BLaER1 treated with 17β-estradiol and CSF1 and Interleukin-3, amounts not matched to agents 10 nM and 100 nM (cell line): ENCODE measurements at regions not wholly inside any gene's neighbourhood (a gene's known extent, or its start where the extent isn't known, plus 50 kb on each side); places are given as distances from the start of the nearest gene placed in this dataset.
"Not testable (repeated sequence)": the region's sequence is repeated elsewhere in the genome, so short reads cannot be mapped to it uniquely, and the experiment has no call there.

ENCODE experiments used
- H3K27ac ChIP-seq, 11 experiments: shearing (Covaris generic); formaldehyde crosslinking; 2 replicates each; pipeline ENCODE4 v1.8.1; 2022
- H3K27me3 ChIP-seq, 11 experiments: shearing (Covaris generic); formaldehyde crosslinking; 2 replicates each; pipeline ENCODE4 v1.8.1; 2022
- H3K36me3 ChIP-seq, 11 experiments: shearing (Covaris generic); formaldehyde crosslinking; 2 replicates each; pipeline ENCODE4 v1.8.1; 2022
- H3K4me1 ChIP-seq, 10 experiments: shearing (Covaris generic); formaldehyde crosslinking; 2 replicates each; pipeline ENCODE4 v1.8.1; 2022
- H3K4me2 ChIP-seq, 11 experiments: shearing (Covaris generic); formaldehyde crosslinking; 2 replicates each; pipeline ENCODE4 v1.8.1; 2022
- H3K4me3 ChIP-seq, 10 experiments: shearing (Covaris generic); formaldehyde crosslinking; 2 replicates each; pipeline ENCODE4 v1.8.1; 2022
- H3K9ac ChIP-seq, 11 experiments: shearing (Covaris generic); formaldehyde crosslinking; 2 replicates each; pipeline ENCODE4 v1.8.1; 2022
- H3K9me3 ChIP-seq, 11 experiments: shearing (Covaris generic); formaldehyde crosslinking; replicated peaks in 1 of 11; 2 replicates each; pipeline ENCODE4 v1.8.1; 2022
- H4K20me1 ChIP-seq, 11 experiments: shearing (Covaris generic); formaldehyde crosslinking; 2 replicates each; pipeline ENCODE4 v1.8.1; 2022
- Cebpa-rat ChIP-seq, 11 experiments: shearing (Covaris generic); IDR thresholded peaks; 2 replicates each; pipeline ENCODE4 v1.8.1; 2022

GRCh38 chr3:152891678-152892077 lies 56.7 kb downstream of the P2RY1 start:
- no peak for TF ChIP-seq Cebpa-rat (IDR thresholded peaks at IDR 0.05)
- no peak overlapping the region for H3K9ac ChIP-seq
- no peak overlapping the region for H3K4me2 ChIP-seq

GRCh38 chr3:152892446-152892845 lies 57.5 kb downstream of the P2RY1 start:
- no peaks in the 10 kb centered on the region for H3K36me3 ChIP-seq
- no peak for TF ChIP-seq Cebpa-rat (IDR thresholded peaks at IDR 0.05)
- no peaks in the 10 kb centered on the region for H3K27me3 ChIP-seq
- H4K20me1 ChIP-seq: no peaks in the 10 kb centered on the region
- no peaks in the 10 kb centered on the region for H3K9me3 ChIP-seq
- no peaks in the 10 kb centered on the region for H3K4me1 ChIP-seq
- H3K27ac ChIP-seq: no peak overlapping the region
- H3K4me3 ChIP-seq: no peak overlapping the region
- H3K4me2 ChIP-seq: no peak overlapping the region
- no peak overlapping the region for H3K9ac ChIP-seq

More at GRCh38 chr3:152891678-152892077, 56.7 kb downstream of the P2RY1 start:
- Histone ChIP-seq H3K4me3 (no peak overlapping the region), H3K27me3 (no peaks in the 10 kb centered on the region), H3K4me1 (no peaks in the 10 kb centered on the region), H3K27ac (no peak overlapping the region), H4K20me1 (no peaks in the 10 kb centered on the region), H3K36me3 (no peaks in the 10 kb centered on the region), H3K9me3 (no peaks in the 10 kb centered on the region)

- Histone ChIP-seq H3K4me3 (no peak overlapping the region), H3K4me1 (no peaks in the 10 kb centered on the region), H3K9me3 (no peaks in the 10 kb centered on the region), H4K20me1 (no peaks in the 10 kb centered on the region), H3K27ac (no peak overlapping the region), H3K36me3 (no peaks in the 10 kb centered on the region), H3K9ac (no peak overlapping the region), H3K4me2 (no peak overlapping the region), H3K27me3 (no peaks in the 10 kb centered on the region)
- TF ChIP-seq Cebpa-rat (IDR thresholded peaks at IDR 0.05): no peak
Observed at GRCh38 chr3:152893647-152894046, 58.7 kb downstream of the P2RY1 start.

GRCh38 chr3:152899306-152899705 lies 64.4 kb downstream of the P2RY1 start:
- H3K4me2 ChIP-seq: no peak overlapping the region
- H3K27me3 ChIP-seq: no peaks in the 10 kb centered on the region
- H3K4me3 ChIP-seq: no peak overlapping the region
- no peaks in the 10 kb centered on the region for H4K20me1 ChIP-seq
- H3K9ac ChIP-seq: no peak overlapping the region
- no peak for TF ChIP-seq Cebpa-rat (IDR thresholded peaks at IDR 0.05)
- H3K4me1 ChIP-seq: peaks cover 0 to 5% (median 0%) of the 10 kb centered on the region in 10 experiments; a peak in 1 of 20 replicates
- H3K9me3 ChIP-seq: no peaks in the 10 kb centered on the region
- H3K27ac ChIP-seq: no peak overlapping the region
- no peaks in the 10 kb centered on the region for H3K36me3 ChIP-seq

- Histone ChIP-seq H3K36me3 (no peaks in the 10 kb centered on the region), H3K4me2 (no peak overlapping the region), H4K20me1 (no peaks in the 10 kb centered on the region), H3K9ac (no peak overlapping the region), H3K27ac (no peak overlapping the region), H3K9me3 (no peaks in the 10 kb centered on the region), H3K27me3 (no peaks in the 10 kb centered on the region), H3K4me3 (no peak overlapping the region), H3K4me1 (peaks cover 0 to 5% (median 0%) of the 10 kb centered on the region in 10 experiments; a peak in 1 of 20 replicates)
- no peak for TF ChIP-seq Cebpa-rat (IDR thresholded peaks at IDR 0.05)
Observed at GRCh38 chr3:152902141-152902669, 67.3 kb downstream of the P2RY1 start.

- Histone ChIP-seq H3K9me3 (no peaks in the 10 kb centered on the region), H3K36me3 (no peaks in the 10 kb centered on the region), H3K27me3 (no peaks in the 10 kb centered on the region), H3K27ac (no peak overlapping the region), H3K9ac (no peak overlapping the region), H4K20me1 (no peaks in the 10 kb centered on the region), H3K4me1 (peaks cover 0 to 5% (median 0%) of the 10 kb centered on the region in 10 experiments; a peak in 1 of 20 replicates), H3K4me2 (no peak overlapping the region), H3K4me3 (no peak overlapping the region)
- TF ChIP-seq Cebpa-rat (IDR thresholded peaks at IDR 0.05): no peak
Observed at GRCh38 chr3:152905631-152906030, 70.7 kb downstream of the P2RY1 start.

- Histone ChIP-seq H4K20me1 (no peaks in the 10 kb centered on the region), H3K4me3 (no peak overlapping the region), H3K27me3 (no peaks in the 10 kb centered on the region), H3K9ac (no peak overlapping the region), H3K9me3 (no peaks in the 10 kb centered on the region), H3K27ac (no peak overlapping the region), H3K4me2 (no peak overlapping the region), H3K4me1 (no peaks in the 10 kb centered on the region), H3K36me3 (no peaks in the 10 kb centered on the region)
- no peak for TF ChIP-seq Cebpa-rat (IDR thresholded peaks at IDR 0.05)
Observed at GRCh38 chr3:152909180-152909883, 74.4 kb downstream of the P2RY1 start.

- TF ChIP-seq Cebpa-rat (IDR thresholded peaks at IDR 0.05): no peak
Observed at GRCh38 chr3:152910211-152910610, 75.3 kb downstream of the P2RY1 start.

GRCh38 chr3:152910966-152911365 lies 76.0 kb downstream of the P2RY1 start:
- Histone ChIP-seq H3K9me3 (no peaks in the 10 kb centered on the region), H3K4me3 (no peak overlapping the region), H3K4me2 (no peak overlapping the region), H3K4me1 (no peaks in the 10 kb centered on the region), H4K20me1 (no peaks in the 10 kb centered on the region), H3K27me3 (no peaks in the 10 kb centered on the region), H3K27ac (no peak overlapping the region), H3K9ac (no peak overlapping the region), H3K36me3 (no peaks in the 10 kb centered on the region)
- no peak for TF ChIP-seq Cebpa-rat (IDR thresholded peaks at IDR 0.05)

More at GRCh38 chr3:152910211-152910610, 75.3 kb downstream of the P2RY1 start:
- Histone ChIP-seq H3K4me3 (no peak overlapping the region), H3K9me3 (no peaks in the 10 kb centered on the region), H3K27ac (no peak overlapping the region), H3K9ac (no peak overlapping the region), H3K27me3 (no peaks in the 10 kb centered on the region), H3K36me3 (no peaks in the 10 kb centered on the region), H3K4me2 (no peak overlapping the region), H4K20me1 (no peaks in the 10 kb centered on the region), H3K4me1 (no peaks in the 10 kb centered on the region)

GRCh38 chr3:152914743-152915142 lies 79.8 kb downstream of the P2RY1 start:
- not testable (repeated sequence) for H3K36me3 ChIP-seq, H3K4me1 ChIP-seq, H4K20me1 ChIP-seq, H3K4me3 ChIP-seq, H3K9me3 ChIP-seq, H3K9ac ChIP-seq, H3K27ac ChIP-seq, H3K27me3 ChIP-seq, H3K4me2 ChIP-seq
